H1 (cell line): ENCODE measurements at regions not wholly inside any gene's neighbourhood (a gene's known extent, or its start where the extent isn't known, plus 50 kb on each side); places are given as distances from the start of the nearest gene placed in this dataset.

Experiments used
- CTCF ChIA-PET: fragments of 300-600 bp; sonication (Branson Sonifier 250); formaldehyde crosslinking; loops from one replicate; lab custom pipeline; 2021; ENCODE audit not compliant: partially characterized antibody; lab: Charles Lee
- POLR2A ChIA-PET: fragments of 300-600 bp; sonication (Branson Sonifier 250); formaldehyde crosslinking; loops from one replicate; lab custom pipeline; 2021; ENCODE audit warnings: inconsistent platforms; ENCODE audit not compliant: partially characterized antibody; lab: Charles Lee
- DNase-seq, 2 experiments: peaks; one replicate each; pipeline versions ENCODE4 v3.0.0 to v3.0.0-alpha.2; 2010 to 2022; ENCODE audit warnings: low spot score in 2 of 2, low read depth in 1 of 2, mixed read lengths in 1 of 2
- FAIRE-seq: peaks from 2 replicates; lab custom pipeline; 2011; peaks lifted over from hg19 to GRCh38; lab: Jason Lieb, UNC
- H2AFZ ChIP-seq: 2 replicates; pipeline ENCODE4 v1.8.1; 2012; ENCODE audit warnings: low read length, inconsistent platforms
- H2AK5ac ChIP-seq: 2 replicates; pipeline ENCODE4 v1.6.1; 2013; ENCODE audit warnings: low read depth, low read length
- H2BK120ac ChIP-seq: replicated peaks from 2 replicates; pipeline ENCODE3; 2013; ENCODE audit warnings: low read depth, low read length, inconsistent platforms
- H2BK12ac ChIP-seq: 2 replicates; pipeline ENCODE4 v1.6.1; 2013; ENCODE audit warnings: low read depth, low read length
- H2BK15ac ChIP-seq: 2 replicates; pipeline ENCODE4 v1.6.1; 2013; ENCODE audit warnings: low read length
- H2BK20ac ChIP-seq: 2 replicates; pipeline ENCODE4 v1.6.1; 2013; ENCODE audit warnings: low read length
- H2BK5ac ChIP-seq: 2 replicates; pipeline ENCODE4 v1.6.1; 2013; ENCODE audit warnings: low read depth, low read length
- H3K14ac ChIP-seq: 2 replicates; pipeline ENCODE4 v1.6.1; 2013; ENCODE audit warnings: inconsistent platforms; ENCODE audit not compliant: insufficient read length
- H3K18ac ChIP-seq: 2 replicates; pipeline ENCODE4 v1.6.1; 2013; ENCODE audit warnings: low read length; ENCODE audit errors: extremely low read depth
- H3K23ac ChIP-seq: 2 replicates; pipeline ENCODE4 v1.6.1; 2013; ENCODE audit warnings: inconsistent platforms; ENCODE audit not compliant: insufficient read length
- H3K23me2 ChIP-seq: 2 replicates; pipeline ENCODE4 v1.6.1; 2013; ENCODE audit warnings: low read depth, low read length
- H3K27ac ChIP-seq: 2 replicates; pipeline ENCODE4 v1.6.1; 2011; ENCODE audit warnings: low read depth, low read length, inconsistent platforms
- H3K27me3 ChIP-seq, 4 experiments: replicated peaks in 1 of 4; 1 replicate in 1 of 4; 2 replicates in 3 of 4; pipeline versions ENCODE4 v1.6.1 to v1.8.1; 2011 to 2013; ENCODE audit warnings: low read length in 3 of 4, mild to moderate bottlenecking in 3 of 4, inconsistent platforms in 2 of 4, mixed read lengths in 2 of 4, moderate library complexity in 1 of 4; ENCODE audit not compliant: control insufficient read depth in 3 of 4, insufficient read depth in 3 of 4; ENCODE audit errors: extremely low read depth in 1 of 4
- H3K36me3 ChIP-seq, 4 experiments: 2 replicates each; pipeline versions ENCODE4 v1.6.1 to v1.8.1; 2011 to 2013; ENCODE audit warnings: mild to moderate bottlenecking in 4 of 4, low read length in 3 of 4, moderate library complexity in 2 of 4, control low read depth in 1 of 4, inconsistent platforms in 1 of 4; ENCODE audit not compliant: insufficient read depth in 4 of 4, control insufficient read depth in 2 of 4
- H3K4ac ChIP-seq: replicated peaks from 2 replicates; pipeline ENCODE3; 2013; ENCODE audit warnings: low read length, low read depth, mixed read lengths, inconsistent platforms; ENCODE audit not compliant: insufficient read length
- H3K4me1 ChIP-seq, 4 experiments: replicated peaks in 1 of 4; 1 replicate in 1 of 4; 2 replicates in 3 of 4; pipeline versions ENCODE4 v1.6.1 to v1.8.1; 2011 to 2013; ENCODE audit warnings: low read length in 3 of 4, inconsistent platforms in 2 of 4, mixed read lengths in 1 of 4; ENCODE audit not compliant: insufficient read depth in 4 of 4, control insufficient read depth in 3 of 4
- H3K4me2 ChIP-seq, 2 experiments: 2 replicates each; pipeline versions ENCODE4 v1.6.1 to v1.8.1; 2011 to 2013; ENCODE audit warnings: low read depth in 2 of 2, low read length in 2 of 2, control low read depth in 1 of 2, inconsistent platforms in 1 of 2, mild to moderate bottlenecking in 1 of 2; ENCODE audit not compliant: insufficient read depth in 1 of 2
- H3K4me3 ChIP-seq, 4 experiments: fragments of 200-600, 300-600 bp in 1 of 4; sonication (generic), shearing (Covaris generic), sonication (Bioruptor Twin) in 1 of 4; 2 replicates each; pipeline versions ENCODE4 v1.5.1 to v1.8.1; 2011 to 2016; ENCODE audit warnings: low read length in 4 of 4, low read depth in 3 of 4, control low read depth in 2 of 4, inconsistent platforms in 2 of 4, mild to moderate bottlenecking in 2 of 4, mixed read lengths in 1 of 4, moderate library complexity in 1 of 4; ENCODE audit not compliant: insufficient read depth in 2 of 4; ENCODE audit errors: extremely low read depth in 1 of 4
- H3K56ac ChIP-seq: replicated peaks from 2 replicates; pipeline ENCODE3; 2013; ENCODE audit warnings: low read depth, mild to moderate bottlenecking, mixed read lengths, low read length, inconsistent platforms; ENCODE audit not compliant: insufficient read length
- H3K79me1 ChIP-seq: 2 replicates; pipeline ENCODE4 v1.6.1; 2013; ENCODE audit warnings: low read depth, low read length, control low read depth
- H3K79me2 ChIP-seq, 2 experiments: 2 replicates each; pipeline versions ENCODE4 v1.6.1 to v1.8.1; 2012 to 2013; ENCODE audit warnings: low read length in 2 of 2, mild to moderate bottlenecking in 2 of 2, inconsistent platforms in 1 of 2; ENCODE audit not compliant: insufficient read depth in 2 of 2, control insufficient read depth in 1 of 2
- H3K9ac ChIP-seq, 4 experiments: replicated peaks in 1 of 4; 1 replicate in 1 of 4; 2 replicates in 3 of 4; pipeline versions ENCODE4 v1.6.1 to v1.8.1; 2011 to 2013; ENCODE audit warnings: low read depth in 3 of 4, low read length in 3 of 4, control low read depth in 2 of 4, mild to moderate bottlenecking in 2 of 4, moderate library complexity in 2 of 4, inconsistent platforms in 1 of 4; ENCODE audit errors: extremely low read depth in 1 of 4
- H3K9me3 ChIP-seq, 2 experiments: 2 replicates each; pipeline versions ENCODE4 v1.6.1 to v1.8.1; 2012 to 2013; ENCODE audit warnings: mild to moderate bottlenecking in 2 of 2, moderate library complexity in 2 of 2, control low read depth in 1 of 2, inconsistent platforms in 1 of 2, low read depth in 1 of 2, low read length in 1 of 2, mixed read lengths in 1 of 2; ENCODE audit not compliant: insufficient read depth in 2 of 2
- H4K20me1 ChIP-seq, 2 experiments: replicated peaks in 1 of 2; 2 replicates each; pipeline versions ENCODE3 to v1.8.1; 2011 to 2013; ENCODE audit warnings: inconsistent platforms in 2 of 2, low read length in 2 of 2, mild to moderate bottlenecking in 1 of 2; ENCODE audit not compliant: insufficient read depth in 2 of 2, control insufficient read depth in 1 of 2
- H4K5ac ChIP-seq: 2 replicates; pipeline ENCODE4 v1.6.1; 2013; ENCODE audit warnings: low read length, low read depth, mixed read lengths, inconsistent platforms; ENCODE audit not compliant: insufficient read length
- H4K8ac ChIP-seq: 2 replicates; pipeline ENCODE4 v1.8.0; 2013; ENCODE audit warnings: mild to moderate bottlenecking, moderate library complexity, low read length, inconsistent platforms; ENCODE audit not compliant: insufficient read depth; ENCODE audit errors: extremely low read depth
- H4K91ac ChIP-seq: replicated peaks from 2 replicates; pipeline ENCODE3; 2013; ENCODE audit warnings: low read length, mixed read lengths, inconsistent platforms; ENCODE audit not compliant: insufficient read length
- CHD1 ChIP-seq: IDR thresholded peaks from 2 replicates; pipeline ENCODE4 v1.6.1; 2012; ENCODE audit warnings: low read depth, low read length, improper control_type of control experiment
- CHD2 ChIP-seq: IDR thresholded peaks from 2 replicates; pipeline ENCODE4 v1.6.1; 2012; ENCODE audit warnings: low read length, improper control_type of control experiment
- EP300 ChIP-seq, 2 experiments: IDR thresholded peaks; 1 replicate in 1 of 2; 2 replicates in 1 of 2; pipeline ENCODE4 v1.6.1; 2011 to 2012; ENCODE audit warnings: low read depth in 2 of 2, low read length in 2 of 2, mild to moderate bottlenecking in 2 of 2, borderline replicate concordance in 1 of 2, inconsistent platforms in 1 of 2, moderate library complexity in 1 of 2
- HDAC2 ChIP-seq, 2 experiments: fragments of 300-600 bp in 1 of 2; sonication (generic) in 1 of 2; IDR thresholded peaks; 2 replicates each; pipeline ENCODE4 v1.6.1; 2011 to 2012; ENCODE audit warnings: low read depth in 2 of 2, low read length in 2 of 2, mild to moderate bottlenecking in 2 of 2, moderate library complexity in 2 of 2, borderline replicate concordance in 1 of 2, inconsistent platforms in 1 of 2
- HDAC6 ChIP-seq: IDR thresholded peaks from one replicate; pipeline ENCODE4 v1.7.1; 2012; ENCODE audit warnings: low read depth, mild to moderate bottlenecking, inconsistent platforms, low read length, moderate library complexity
- SUZ12 ChIP-seq: fragments of 200-600 bp; sonication (generic); IDR thresholded peaks from 2 replicates; pipeline ENCODE4 v1.6.1; 2012; ENCODE audit warnings: mild to moderate bottlenecking, inconsistent platforms, low read length, moderate library complexity, mixed read lengths
- WGBS, 2 experiments: shearing (Covaris generic) in 1 of 2; methylation state at CpG; one replicate each; pipeline versions ENCODE4 v1.1.6 to v1.1.7; 2013 to 2015; ENCODE audit warnings: low lambda C conversion rate in 2 of 2, mixed read lengths in 2 of 2, inconsistent platforms in 1 of 2, low coverage in 1 of 2, missing lambda C conversion rate in 1 of 2; ENCODE audit not compliant: insufficient replicate concordance in 2 of 2, insufficient coverage in 1 of 2, insufficient read length in 1 of 2; ENCODE audit errors: extremely low coverage in 1 of 2, missing lambda C conversion rate in 1 of 2; 5-methylcytosine and 5-hydroxymethylcytosine counted together

DNA sequence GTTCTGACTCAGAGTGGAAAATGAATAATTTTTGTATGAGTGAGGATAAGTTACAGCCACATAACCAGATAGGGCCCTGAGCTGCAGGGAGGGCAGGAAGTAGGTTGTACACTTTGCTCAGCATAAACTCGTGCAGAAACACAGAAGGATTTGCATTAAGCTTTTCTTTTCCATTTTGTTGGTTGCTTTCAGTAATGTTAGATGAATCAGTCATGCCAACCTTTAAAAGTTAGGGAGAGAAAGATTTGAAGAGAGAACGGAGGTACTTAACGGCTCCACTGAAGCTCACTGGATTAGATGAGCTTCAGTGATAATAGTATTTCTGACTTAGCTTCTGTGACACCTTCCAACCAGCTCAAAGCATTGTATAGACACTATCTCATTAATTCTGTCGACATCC lies 348.1 kb downstream of the GATA3 start:
- H3K79me1 ChIP-seq = no peaks in the 10 kb centered on the region
- H3K27me3 ChIP-seq = no peaks in the 10 kb centered on the region
- no peak overlapping the region for H3K27ac ChIP-seq
- H4K5ac ChIP-seq = no peak overlapping the region
- H2BK20ac ChIP-seq = no peak overlapping the region
- H3K79me2 ChIP-seq = no peaks in the 10 kb centered on the region
- H3K23me2 ChIP-seq = no peaks in the 10 kb centered on the region
- no peak overlapping the region for H3K4ac ChIP-seq
- no peak overlapping the region for H2AFZ ChIP-seq
- H2BK15ac ChIP-seq = no peak overlapping the region
- H3K9ac ChIP-seq = no peak overlapping the region
- DNase-seq = no peak
- peaks cover 0 to 5% (median 2%) of the 10 kb centered on the region in 4 experiments; a peak in 3 of 7 replicates for H3K4me1 ChIP-seq
- no peak overlapping the region for H3K14ac ChIP-seq
- H4K91ac ChIP-seq = no peak overlapping the region
- 70% methylated on average over 4 of the region's 4 CpGs; no CpG with 5 or more reads in 1 of the 2 experiments for WGBS, 2 experiments
- no peak overlapping the region for H2AK5ac ChIP-seq
- no peak overlapping the region for H2BK12ac ChIP-seq
- H3K23ac ChIP-seq = no peak overlapping the region
- no peak overlapping the region for H3K18ac ChIP-seq
- no peak overlapping the region for H3K4me3 ChIP-seq
- H3K4me2 ChIP-seq = no peak overlapping the region
- no peak for FAIRE-seq
- POLR2A ChIA-PET = no interaction called here
- H3K56ac ChIP-seq = no peak overlapping the region
- no peak overlapping the region for H4K8ac ChIP-seq
- TF ChIP-seq HDAC6 = no peak
- no peak for TF ChIP-seq HDAC2 (IDR thresholded peaks at IDR 0.05; ENCODE audit: borderline replicate concordance in 1 of 2, low read depth in 2 of 2, low read length in 2 of 2)
- TF ChIP-seq CHD2 = no peak
- no peak for TF ChIP-seq CHD1
- no peak for TF ChIP-seq SUZ12
- TF ChIP-seq EP300 (IDR thresholded peaks at IDR 0.05; ENCODE audit: borderline replicate concordance in 1 of 2, low read depth in 2 of 2, low read length in 2 of 2) = no peak
- TF ChIP-seq, all 59 proteins: peak for 0
- CTCF ChIA-PET = interaction anchor here (0.8 to 2.7 kb wide), 7 partner anchors 8 to 219 kb away, joined by 3 to 9 read pairs (median 4); no protein-coding TSS in a partner anchor
- Histone ChIP-seq H2BK120ac (no peak overlapping the region), H3K36me3 (no peaks in the 10 kb centered on the region), H2BK5ac (no peak overlapping the region), H4K20me1 (no peaks in the 10 kb centered on the region), H3K9me3 (no peaks in the 10 kb centered on the region)
